HG03196 (cell line): ENCODE measurements at regions not wholly inside any gene's neighbourhood (a gene's known extent, or its start where the extent isn't known, plus 50 kb on each side); places are given as distances from the start of the nearest gene placed in this dataset.

Source experiments
- ATAC-seq: cut with Tn5 transposase; IDR thresholded peaks from one replicate; pipeline ENCODE4 v1.9.1; 2021; ENCODE audit not compliant: unreplicated experiment

GRCh38 chr16:80144191-80144590 lies 396.6 kb upstream of the DYNLRB2 start:
- peak; percentile 99 for ATAC-seq

- ATAC-seq = no peak
These were observed 397.9 kb upstream of the DYNLRB2 start for GRCh38 chr16:80142940-80143339.

GRCh38 chr16:80142281-80142680 lies 398.5 kb upstream of the DYNLRB2 start:
- no peak for ATAC-seq

GRCh38 chr16:80129791-80130190 lies 411.0 kb upstream of the DYNLRB2 start:
- no peak for ATAC-seq

GRCh38 chr16:80125677-80126076 lies 415.1 kb upstream of the DYNLRB2 start:
- no peak for ATAC-seq

- ATAC-seq = no peak
These were observed 417.6 kb upstream of the DYNLRB2 start for GRCh38 chr16:80123189-80123588.

GRCh38 chr16:80122115-80122514 lies 418.7 kb upstream of the DYNLRB2 start:
- ATAC-seq = no peak

GRCh38 chr16:80121522-80121909 lies 419.3 kb upstream of the DYNLRB2 start:
- no peak for ATAC-seq

- ATAC-seq = no peak
These were observed 419.8 kb upstream of the DYNLRB2 start for GRCh38 chr16:80120899-80121521.

GRCh38 chr16:80117556-80118130 lies 423.1 kb upstream of the DYNLRB2 start:
- no peak for ATAC-seq

GRCh38 chr16:80116711-80117110 lies 424.1 kb upstream of the DYNLRB2 start:
- no peak for ATAC-seq

GRCh38 chr16:80114699-80115098 lies 426.1 kb upstream of the DYNLRB2 start:
- no peak for ATAC-seq

- no peak for ATAC-seq
These were observed 426.8 kb upstream of the DYNLRB2 start for GRCh38 chr16:80113873-80114574.

GRCh38 chr16:80109581-80109980 lies 431.2 kb upstream of the DYNLRB2 start:
- ATAC-seq = no peak

- no peak for ATAC-seq
These were observed 432.9 kb upstream of the DYNLRB2 start for GRCh38 chr16:80107900-80108299.

- ATAC-seq = no peak
These were observed 435.0 kb upstream of the DYNLRB2 start for GRCh38 chr16:80105751-80106150.

GRCh38 chr16:80105160-80105559 lies 435.6 kb upstream of the DYNLRB2 start:
- no peak for ATAC-seq

GRCh38 chr16:80104401-80104800 lies 436.4 kb upstream of the DYNLRB2 start:
- no peak for ATAC-seq

- ATAC-seq = no peak
These were observed 437.3 kb upstream of the DYNLRB2 start for GRCh38 chr16:80103463-80103862.

- no peak for ATAC-seq
These were observed 439.8 kb upstream of the DYNLRB2 start for GRCh38 chr16:80100846-80101451.

- ATAC-seq = no peak
These were observed 440.6 kb upstream of the DYNLRB2 start for GRCh38 chr16:80100186-80100585.

- ATAC-seq = no peak
These were observed 443.7 kb upstream of the DYNLRB2 start for GRCh38 chr16:80097098-80097497.
